ENCODE measurements at regions not wholly inside any gene's neighbourhood (a gene's known extent, or its start where the extent isn't known, plus 50 kb on each side); places are given as distances from the start of the nearest gene placed in this dataset.
"Not testable (repeated sequence)": the region's sequence is repeated elsewhere in the genome, so short reads cannot be mapped to it uniquely, and the experiment has no call there.

DNA sequence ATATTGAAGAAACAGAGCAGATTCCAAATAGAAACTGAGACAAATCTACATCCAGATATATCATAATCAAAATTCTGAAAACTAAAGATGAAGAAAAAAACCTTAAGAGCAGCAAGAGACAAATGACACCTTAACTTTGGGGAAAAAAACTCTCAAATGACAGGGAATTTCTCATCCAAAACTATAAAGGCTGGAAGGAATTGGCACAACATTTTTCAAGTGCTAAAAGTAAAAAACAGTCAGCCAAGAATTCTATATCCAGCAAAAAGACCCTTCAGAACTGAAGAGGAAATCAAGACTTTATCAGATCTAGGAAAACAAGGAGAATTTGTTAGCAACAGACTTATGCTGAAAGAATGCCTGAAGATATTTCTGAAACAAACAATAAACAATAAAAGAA is 90.3 kb upstream of the RASSF8 start:
- no peak for DNase-seq (ENCODE audit: low read depth in 2 of 2)

DNA sequence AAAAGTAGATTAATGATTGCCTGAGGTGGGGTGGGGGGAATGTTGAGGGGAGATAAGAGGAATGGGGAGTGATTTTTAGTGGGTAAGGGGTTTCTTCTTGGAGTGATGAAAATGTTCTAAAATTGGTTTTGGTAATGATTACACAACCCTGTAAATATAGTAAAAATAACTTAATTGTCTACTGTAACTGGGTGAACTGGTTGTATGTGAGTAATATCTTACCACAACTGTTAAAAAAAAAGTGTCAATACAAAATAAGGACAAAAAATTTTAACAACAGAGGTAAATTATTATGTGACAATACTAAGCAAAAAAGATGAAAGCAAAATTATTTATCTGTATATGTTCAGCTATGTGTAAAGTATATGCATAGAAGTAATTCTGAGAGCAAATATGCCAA is 86.3 kb upstream of the RASSF8 start:
- DNase-seq (ENCODE audit: low read depth in 2 of 2): no peak

DNA sequence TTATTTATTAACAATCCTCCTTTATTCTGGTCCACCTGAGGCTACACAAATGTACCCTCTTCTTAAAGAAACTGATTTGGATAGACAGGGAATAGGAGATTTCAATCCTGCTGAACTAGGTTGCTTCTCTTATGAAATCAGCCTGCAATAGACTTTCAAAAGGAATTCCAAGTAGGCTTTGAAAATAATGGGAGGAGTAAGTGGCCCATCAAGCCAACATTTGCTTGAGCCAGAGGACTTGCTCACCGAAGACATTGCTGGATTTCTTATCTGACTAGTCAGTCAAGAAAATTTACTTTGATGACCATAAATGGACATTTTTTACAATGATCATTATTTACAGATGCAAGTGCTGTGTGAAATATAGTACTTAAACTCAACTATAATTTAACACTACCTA is 82.8 kb upstream of the RASSF8 start:
- DNase-seq (ENCODE audit: low read depth in 2 of 2): no peak

DNA sequence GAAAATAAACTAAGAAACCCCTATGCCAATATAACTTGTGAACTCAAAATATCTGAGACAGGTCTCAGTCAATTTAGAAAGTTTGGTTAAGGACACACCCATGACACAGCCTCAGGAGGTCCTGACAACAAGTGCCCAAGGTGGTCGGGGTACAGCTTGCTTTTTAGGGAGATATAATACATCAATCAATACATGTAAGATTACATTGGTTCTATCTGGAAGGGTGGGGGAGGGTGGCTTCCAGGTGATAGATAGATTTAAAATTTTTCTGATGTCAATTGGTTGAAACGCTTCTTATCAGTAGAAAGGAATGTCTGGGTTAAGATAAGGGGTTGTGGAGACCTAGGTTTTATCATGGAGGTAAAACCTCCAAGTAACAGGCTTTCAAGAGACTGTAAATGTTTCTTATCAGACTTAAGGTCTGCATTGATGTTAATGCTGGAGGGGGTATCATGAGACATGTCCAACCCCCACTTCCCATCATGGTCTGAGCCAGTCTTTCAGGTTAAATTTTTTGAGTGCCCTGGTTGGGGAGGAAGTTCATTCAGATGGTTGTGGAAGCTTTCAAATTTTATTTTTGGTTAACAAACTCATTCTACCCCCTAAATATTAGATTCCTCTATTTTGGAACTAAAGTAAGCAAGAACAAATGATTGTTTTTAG is 82.0 kb upstream of the RASSF8 start:
- no peak for DNase-seq (ENCODE audit: low read depth in 2 of 2)

DNA sequence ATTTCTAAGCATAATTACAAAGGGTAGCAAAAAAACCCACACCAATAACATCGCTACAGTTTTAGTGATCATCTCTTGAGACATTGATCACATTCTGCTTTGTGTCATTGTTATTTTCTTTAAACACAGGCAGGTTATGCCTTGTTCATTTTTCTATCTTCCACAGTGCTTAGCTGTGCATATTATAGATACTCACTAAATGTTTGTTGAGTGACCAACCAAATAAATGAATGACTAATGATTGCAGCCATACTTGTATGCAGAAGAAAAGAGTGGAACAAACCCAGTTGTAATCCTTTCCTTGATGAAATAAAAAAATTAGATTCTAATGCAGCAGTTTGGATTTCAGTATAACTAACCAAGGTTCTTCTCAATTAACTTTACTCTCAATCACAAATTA is 81.0 kb upstream of the RASSF8 start:
- DNase-seq (ENCODE audit: low read depth in 2 of 2): no peak

DNA sequence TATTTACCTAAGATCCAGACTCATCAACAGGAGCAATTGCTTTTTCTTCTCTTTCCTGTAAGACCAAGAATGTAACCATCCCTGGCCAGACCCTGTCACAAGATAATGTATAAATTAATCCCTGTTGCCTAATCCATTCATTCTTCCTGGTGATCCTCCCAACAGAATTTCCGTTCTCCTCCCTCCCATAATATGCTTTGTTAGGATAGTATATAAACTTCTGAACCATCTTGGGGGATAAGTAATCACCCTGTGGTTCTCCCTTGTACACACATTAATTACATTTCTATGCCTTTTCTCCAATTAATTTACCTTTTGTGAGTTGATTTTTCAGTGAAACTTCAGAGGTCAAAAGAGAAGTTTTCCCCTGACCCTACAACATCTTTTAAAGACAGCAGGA is 76.2 kb upstream of the RASSF8 start:
- no peak for DNase-seq (ENCODE audit: low read depth in 2 of 2)

DNA sequence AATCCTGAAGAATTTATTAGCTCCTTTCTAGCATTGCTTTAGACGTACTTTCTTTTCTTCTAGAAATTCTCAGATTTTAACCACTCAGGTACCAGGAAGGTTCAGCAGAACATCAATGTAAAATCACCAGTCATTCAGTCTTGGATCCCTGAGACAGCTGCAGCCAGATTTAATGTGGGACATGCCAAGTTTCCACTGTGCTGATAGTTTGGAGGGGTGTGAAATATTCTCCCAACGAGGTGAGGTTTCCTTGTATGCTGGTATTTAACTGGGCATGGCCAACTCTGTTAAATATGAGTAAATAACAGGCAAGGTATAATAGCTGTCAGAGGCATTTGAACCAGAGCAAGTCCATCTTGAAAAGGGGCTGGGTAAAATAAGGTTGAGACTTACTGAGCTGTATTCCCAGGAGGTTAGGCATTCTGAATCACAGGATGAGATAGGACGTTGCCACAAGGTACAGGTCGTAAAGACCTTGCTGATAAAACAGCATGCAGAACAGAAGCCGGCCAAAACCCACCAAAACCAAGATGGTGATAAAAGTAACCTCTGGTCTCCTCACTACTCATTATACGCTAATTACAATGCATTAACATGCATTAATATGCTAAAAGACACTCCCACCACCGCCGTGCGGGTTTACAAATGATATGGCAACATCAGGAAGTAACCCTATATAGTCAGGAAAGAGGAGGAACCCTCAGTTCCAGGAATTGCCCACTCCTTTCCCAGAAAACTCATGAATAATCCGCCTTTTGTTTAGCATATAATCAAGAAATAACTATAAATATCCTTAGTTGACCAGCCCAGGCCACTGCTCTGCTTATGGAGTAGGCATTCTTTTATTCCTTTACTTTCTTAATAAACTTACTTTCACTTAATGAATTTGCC is 75.2 kb upstream of the RASSF8 start:
- DNase-seq (ENCODE audit: low read depth in 2 of 2): no peak

DNA sequence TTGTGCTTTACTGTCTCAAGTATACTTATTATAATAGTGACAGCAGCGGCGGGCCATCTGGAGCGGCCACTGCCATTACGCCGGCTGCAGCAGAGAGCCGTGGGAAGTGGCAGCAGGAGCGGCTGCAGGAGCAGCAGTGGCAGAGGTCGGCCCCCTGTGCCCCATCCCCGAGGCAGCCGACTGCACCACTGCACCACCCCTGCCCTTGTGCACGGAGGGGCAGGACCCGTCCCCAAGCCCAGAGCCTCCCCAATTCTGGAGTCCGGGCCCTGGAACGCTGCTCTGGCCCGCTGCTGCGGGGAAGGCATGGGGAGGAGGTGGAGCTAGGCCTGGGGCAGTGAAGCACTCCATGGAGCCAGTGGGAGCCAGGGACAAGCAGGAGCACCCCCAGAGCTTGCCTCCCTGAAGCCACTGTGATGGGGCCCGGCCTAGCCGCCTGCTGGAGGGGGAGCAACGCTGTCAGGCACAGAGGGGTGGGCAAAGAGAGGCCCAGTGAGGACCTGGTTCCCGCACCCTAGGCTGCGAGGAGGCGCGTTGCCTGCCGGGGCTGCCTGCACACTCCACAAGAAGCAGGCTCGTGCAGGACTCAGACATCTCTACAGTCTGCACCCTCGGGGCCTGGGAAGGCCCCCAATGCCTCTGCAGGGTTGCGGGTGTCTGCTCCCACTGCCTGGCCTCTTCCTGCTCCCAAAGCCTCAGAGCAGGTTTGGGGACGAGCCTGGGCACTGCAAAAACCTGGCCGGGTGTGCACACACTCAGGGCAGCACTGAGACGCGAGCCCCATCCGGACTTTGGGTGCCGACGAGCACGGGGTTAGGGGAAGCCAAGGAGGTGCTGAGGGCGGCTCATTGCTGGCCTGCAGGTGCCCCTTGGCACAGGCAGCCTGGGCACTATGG is 74.2 kb upstream of the RASSF8 start:
- DNase-seq (ENCODE audit: low read depth in 2 of 2): no peak

DNA sequence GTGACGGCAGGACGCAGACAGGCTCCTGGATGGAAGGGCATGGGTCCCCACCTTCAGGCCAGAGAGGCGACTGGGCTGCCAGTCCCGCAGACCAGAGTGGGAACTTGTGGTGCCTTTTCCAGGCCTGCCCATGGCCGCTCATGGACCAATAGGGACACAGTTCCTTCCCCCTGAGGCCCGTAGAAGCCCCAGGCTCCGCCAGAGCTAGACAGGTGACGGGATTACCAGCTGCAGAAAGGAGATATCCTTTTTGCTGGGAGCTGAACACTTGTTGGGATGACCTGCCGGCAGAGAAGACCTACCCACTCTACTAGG is 73.6 kb upstream of the RASSF8 start:
- DNase-seq (ENCODE audit: low read depth in 2 of 2): no peak

DNA sequence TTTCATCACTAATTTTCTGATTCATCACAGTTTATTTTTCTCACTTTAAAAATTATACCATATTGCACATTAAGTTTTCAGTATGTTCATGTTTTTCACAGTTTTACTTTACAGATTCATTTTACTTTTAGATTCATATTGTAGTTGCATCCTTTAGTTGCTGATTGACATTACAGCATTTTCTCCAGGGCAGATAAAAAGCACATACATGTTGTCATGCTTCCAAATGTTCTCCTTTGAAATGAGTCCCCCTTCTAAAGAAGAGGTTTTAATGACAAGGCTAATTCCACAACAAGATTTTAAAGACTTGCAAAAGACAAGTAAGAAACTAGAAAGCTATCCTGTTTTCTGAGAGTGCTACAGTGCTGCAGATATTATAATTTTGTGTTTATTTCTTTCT is 72.1 kb upstream of the RASSF8 start:
- DNase-seq (ENCODE audit: low read depth in 2 of 2): no peak

DNA sequence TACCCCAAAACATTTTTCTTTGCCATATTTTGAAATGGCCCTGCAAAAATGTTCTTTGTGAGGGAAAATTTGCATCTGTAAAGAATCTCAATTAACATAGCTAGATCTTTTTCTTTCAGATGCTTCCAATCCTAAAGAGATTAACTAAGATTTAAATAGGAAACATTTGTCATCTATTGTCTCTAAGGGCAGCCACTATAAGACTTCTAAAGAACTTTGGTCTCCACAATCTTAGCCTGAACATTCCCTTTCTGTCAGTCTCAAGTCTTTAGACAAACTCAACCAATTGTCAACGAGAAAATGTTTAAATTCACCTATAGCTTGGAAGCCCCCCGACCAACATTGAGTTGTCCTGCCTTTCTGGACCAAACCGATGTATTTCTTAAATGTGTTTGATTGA is 71.1 kb upstream of the RASSF8 start:
- DNase-seq (ENCODE audit: low read depth in 2 of 2): no peak

DNA sequence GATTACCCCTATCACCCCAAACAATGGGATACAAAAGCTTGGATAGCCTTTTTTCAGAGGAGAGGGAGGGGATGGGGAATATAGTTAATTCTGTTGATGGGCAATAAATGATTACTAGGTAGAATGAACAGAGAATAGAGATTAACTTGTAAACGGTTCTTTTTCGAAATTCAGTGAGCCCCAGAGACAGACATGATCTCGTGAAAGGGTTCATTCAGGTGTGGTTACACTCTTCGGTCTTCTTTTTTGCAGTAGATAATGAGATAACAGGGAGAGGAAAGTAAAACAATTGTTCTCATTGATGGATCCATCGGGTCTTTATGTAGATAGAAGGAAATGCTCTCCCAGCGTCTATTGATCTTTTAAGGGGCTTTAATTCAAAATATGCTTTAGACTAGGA is 69.3 kb upstream of the RASSF8 start:
- DNase-seq (ENCODE audit: low read depth in 2 of 2): no peak

DNA sequence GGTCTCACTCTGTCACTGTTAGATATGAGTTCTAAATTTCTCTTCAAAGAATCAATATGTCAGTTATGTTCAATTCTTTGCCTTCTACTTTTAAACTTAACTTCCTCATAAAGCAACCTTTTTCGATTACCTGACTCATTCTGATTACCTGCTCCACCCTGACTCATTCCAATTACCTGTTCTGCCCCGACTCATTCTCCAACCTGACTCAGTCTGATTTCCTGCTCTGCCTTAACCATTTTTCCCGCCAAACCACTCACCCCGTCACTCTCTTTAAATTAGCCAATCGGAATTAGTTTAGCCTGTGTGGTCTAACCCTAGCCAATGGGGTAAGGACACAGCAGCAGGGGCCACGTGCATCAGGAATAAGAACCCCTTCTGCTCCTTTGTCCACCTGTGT is 67.4 kb upstream of the RASSF8 start:
- not testable (repeated sequence) for DNase-seq (ENCODE audit: low read depth in 2 of 2)

DNA sequence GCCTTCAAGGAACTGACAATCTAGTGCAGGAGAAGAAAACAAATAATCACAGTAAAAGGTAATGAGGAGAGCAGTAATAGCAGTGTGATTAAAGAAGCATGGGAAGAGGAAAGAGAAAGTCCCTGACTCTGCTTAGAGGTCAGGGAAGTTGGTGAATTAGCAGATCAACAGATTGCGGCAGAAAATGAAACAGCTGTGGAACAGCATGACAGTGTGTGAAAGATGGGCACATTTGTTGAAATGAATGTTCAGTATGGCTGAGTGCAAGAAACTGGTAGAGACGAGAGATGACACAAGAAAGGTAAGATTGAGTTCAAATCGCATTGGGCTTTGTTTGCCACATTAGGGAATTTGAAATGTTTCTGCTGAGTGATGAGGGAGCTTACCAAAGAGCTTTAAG is 63.7 kb upstream of the RASSF8 start:
- no peak for DNase-seq (ENCODE audit: low read depth in 2 of 2)

DNA sequence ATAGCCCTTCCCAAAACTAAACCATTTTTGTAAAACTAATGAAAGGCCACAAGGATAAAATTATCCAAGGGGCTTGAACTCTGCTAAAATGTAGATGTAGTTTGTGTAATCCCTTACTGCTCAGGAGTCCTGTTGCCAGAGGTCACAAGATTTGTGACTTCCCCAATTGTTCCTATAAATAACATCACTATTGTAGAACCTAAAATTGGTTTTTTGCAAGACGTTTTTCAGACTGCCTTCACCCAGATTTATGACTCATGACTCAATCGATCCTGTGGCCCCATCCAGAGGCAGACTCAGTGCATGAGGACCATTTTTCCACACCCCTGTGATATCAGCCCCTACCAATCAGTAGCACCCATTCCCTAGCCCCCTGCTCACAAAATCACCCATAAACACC is 61.5 kb upstream of the RASSF8 start:
- DNase-seq (ENCODE audit: low read depth in 2 of 2): no peak

DNA sequence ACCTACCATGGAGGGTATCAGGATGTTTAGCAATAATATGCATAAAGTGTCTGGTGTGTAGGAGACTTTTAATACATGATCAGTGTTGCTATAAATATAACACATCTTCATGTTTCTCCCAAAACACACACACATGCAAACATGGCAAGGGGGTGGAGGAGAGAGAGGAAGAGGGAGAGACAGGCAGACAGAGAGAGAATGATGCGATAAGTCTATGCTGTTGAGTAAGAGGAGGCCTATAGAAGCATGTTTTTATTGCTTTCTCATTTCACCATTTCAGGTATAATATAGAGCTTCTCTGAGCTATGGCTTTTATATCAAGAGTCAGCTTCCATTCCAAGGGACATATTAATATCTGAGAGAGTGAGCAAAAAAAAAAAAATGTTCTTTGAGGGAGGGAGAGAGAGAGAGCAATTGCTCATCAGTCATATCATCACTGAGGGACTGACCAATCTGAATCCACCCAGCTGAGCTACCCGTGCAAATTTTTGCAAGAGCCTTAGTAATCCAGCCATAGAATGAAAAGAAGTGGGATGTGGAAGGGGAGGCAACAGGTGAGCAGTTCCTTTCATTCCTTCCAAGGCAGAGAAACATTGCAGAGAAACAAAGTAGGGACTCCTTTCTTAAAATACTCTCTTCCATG is 54.8 kb upstream of the RASSF8 start:
- DNase-seq (ENCODE audit: low read depth in 2 of 2): no peak

DNA sequence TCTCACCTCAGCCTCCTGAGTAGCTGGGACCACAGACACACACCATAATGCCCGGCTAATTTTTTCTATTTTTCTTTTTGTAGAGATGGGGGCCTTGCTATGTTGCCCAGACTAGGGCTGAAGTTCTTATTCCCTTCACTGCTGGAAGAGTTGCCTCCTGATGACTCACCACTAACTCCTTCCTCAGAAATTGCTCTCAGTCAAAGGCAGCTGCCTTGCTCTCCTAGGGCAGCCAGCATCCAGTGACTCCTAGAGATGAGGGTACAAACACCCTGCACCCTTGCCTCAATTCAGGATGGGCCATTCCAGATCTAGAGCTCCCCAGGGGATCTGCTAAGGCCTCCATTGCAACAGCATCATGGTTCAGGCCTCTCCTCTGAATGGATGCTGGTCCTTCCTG is 54.0 kb upstream of the RASSF8 start:
- DNase-seq (ENCODE audit: low read depth in 2 of 2): no peak

DNA sequence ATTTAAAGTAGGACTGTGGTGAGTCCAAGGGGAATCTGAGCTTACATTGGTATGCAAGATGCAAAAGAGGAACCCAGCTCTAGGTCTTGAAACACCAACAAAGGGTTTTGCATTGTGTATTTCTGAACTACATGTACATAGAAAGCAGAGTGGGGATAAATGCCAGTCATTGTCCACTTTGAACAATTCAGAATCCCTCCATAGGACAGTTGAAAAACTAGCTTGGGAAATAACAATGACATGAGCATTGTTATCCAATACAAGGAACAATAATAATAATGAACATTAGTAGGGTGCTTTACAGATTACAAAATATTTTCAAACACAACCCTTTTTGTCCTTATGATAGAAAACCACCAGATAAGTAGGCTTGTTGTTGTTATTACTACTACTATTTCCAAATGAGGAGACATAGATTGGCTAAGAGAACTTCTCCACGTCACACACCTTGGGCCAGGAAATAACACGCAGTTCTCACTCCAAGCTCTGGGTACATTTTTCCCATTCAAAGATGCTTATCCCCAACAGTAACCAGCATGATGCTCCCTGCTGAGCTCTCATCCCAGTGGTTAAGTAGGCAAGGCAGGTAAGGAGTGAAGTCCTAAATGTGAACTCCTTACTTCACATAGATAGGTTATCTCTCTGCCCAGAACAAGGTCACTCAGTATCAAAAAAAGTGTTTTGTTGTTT is 51.7 kb upstream of the RASSF8 start:
- no peak for DNase-seq (ENCODE audit: low read depth in 2 of 2)

All from fibroblast of skin of left biceps (primary cell).